HG03342 (cell line): ENCODE measurements at regions not wholly inside any gene's neighbourhood (a gene's known extent, or its start where the extent isn't known, plus 50 kb on each side); places are given as distances from the start of the nearest gene placed in this dataset.

ENCODE experiments used
- ATAC-seq: cut with Tn5 transposase; IDR thresholded peaks from one replicate; pipeline ENCODE4 v1.9.1; 2021; ENCODE audit warnings: mild to moderate bottlenecking, moderate library complexity; ENCODE audit not compliant: unreplicated experiment

DNA sequence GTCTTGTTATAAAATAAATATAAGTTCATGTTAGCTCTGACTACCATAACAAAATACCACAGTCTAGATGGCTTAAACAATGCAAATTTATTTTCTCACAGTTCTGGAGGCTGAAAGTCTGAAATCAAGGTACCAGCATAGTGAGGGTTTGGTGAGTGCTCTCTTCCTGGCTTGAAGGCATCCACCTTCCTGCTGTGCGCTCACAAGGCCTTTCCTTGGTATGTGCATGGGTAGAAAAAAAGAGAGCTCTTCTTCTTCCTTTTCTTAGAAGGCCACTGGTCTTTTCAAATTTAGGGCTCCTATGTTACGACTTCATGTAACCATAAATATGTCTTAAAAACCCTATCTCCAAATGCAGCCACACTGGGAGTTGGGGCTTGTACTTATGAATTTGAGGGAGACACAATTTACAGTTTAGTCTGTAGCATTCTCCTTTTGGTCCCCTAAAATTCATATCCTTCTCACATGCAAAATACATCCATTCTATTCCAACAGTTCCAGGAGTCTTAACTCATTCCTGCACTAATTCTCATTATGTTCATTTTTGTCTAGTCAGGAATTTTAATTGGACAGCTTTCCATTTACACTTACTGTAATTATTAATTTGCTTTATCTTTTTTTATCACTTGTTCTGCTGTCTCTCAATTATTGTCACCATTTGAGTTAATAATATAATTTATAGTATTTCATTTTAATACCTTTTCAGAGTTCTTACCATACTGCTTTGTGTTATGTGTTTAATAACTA lies 381.9 kb upstream of the EPHA7 start:
- ATAC-seq: no peak

DNA sequence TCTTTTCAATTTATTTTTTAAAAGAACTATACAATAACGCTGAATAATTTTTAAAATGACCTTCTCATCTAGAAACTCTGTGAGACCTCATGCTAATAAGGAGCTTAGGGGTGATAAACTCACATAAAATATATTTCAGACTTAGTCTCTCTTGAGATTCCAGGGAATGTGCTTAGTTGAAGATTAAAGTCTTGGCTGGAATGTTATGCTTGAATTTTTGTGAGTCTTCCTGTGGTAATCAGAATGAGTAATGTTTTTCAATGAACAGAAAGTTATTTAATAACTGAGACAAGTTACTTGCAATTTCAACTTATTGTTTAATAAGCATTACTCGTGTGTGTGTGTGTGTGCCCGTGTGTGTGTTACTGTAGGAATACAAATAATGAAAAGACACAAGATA lies 379.9 kb upstream of the EPHA7 start:
- ATAC-seq: no peak

DNA sequence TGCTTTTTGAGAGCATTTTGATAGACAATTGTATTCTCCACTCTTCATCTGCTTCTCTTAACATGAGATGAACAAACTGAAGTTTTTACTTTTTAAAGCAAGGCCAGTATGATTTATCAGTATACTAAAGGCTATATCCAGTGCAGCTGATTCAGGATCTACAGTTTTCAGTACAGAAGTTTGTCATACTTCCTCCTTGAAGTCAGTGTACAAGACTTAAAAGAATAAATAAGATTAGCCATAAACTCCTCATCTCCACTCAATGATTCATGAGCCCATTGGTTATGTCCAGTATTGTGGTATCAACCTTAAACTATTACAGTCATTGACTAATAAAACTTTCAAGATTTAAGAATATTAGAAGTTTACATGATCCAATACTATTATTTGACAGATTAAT lies 374.8 kb upstream of the EPHA7 start:
- no peak for ATAC-seq

DNA sequence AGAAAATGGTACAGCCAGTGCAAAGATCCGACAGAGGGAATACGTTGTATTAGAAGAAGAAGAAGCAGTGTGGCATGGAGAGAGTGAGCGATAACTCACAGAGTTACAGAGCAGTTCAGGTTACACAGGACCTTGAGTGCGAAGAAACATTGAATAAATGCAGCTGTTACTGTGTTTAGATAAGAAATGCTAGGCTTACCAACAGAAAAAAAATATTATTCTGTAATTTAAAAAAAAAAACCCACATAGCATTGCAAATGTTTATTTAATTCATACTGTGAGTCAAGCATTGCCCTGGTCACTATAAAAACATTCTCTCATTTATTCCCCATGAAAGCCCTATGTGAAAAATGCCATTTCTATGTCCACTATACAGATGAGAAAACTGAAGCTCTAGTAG lies 373.4 kb upstream of the EPHA7 start:
- no peak for ATAC-seq

DNA sequence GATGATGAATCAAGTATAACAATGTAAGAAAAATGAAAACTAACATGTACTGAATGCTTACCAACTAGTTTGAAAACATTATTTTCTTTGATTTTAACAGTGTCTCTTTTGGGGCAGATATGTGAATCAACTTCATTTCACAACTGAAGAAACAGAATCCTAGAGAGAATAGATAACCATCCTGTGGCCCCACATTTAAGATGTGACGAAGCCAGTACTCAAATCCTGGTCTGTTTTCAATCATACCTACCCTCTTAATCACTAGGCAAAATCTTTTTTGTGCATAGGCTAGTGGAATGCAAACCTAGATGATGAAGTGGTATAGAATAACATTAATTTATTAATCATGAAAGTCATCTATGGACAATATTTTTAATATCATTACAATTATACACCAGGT lies 371.6 kb upstream of the EPHA7 start:
- no peak for ATAC-seq

DNA sequence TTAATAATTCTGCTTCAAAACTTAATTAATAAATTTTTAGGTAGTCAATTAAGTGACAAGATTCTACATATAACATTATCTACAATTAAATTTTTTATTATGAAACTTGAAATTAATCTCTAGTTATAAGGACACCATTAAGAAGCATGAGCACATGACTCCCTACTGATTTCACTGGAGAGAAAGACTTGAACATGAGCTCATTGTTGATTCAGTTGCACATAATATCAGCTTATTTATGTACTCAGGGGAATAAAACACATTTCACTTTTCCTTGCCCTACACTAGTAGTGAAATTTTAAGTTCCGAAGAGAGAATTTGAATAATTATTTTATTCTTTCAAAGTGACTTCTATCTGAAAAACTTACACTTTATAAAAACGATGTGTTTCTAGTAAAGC lies 370.2 kb upstream of the EPHA7 start:
- ATAC-seq: no peak

DNA sequence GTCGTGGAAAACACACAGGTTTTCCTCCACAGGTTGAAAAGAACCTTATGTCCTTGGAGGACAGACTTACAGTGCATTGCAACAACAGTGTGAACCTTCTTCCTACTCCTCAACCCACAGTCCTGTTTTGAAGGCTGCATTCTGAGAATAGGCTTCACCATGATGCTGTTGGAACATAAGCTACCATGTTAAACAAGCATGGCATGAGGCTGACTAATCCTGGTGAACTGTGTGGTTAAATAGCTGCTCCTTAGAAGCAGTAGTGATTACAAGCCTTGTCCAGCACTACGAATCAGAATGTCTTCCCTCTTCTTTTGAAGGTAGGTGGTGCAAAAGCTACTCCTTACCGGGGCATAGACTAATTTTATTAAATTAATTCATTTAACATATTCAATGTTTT lies 368.5 kb upstream of the EPHA7 start:
- ATAC-seq: no peak

DNA sequence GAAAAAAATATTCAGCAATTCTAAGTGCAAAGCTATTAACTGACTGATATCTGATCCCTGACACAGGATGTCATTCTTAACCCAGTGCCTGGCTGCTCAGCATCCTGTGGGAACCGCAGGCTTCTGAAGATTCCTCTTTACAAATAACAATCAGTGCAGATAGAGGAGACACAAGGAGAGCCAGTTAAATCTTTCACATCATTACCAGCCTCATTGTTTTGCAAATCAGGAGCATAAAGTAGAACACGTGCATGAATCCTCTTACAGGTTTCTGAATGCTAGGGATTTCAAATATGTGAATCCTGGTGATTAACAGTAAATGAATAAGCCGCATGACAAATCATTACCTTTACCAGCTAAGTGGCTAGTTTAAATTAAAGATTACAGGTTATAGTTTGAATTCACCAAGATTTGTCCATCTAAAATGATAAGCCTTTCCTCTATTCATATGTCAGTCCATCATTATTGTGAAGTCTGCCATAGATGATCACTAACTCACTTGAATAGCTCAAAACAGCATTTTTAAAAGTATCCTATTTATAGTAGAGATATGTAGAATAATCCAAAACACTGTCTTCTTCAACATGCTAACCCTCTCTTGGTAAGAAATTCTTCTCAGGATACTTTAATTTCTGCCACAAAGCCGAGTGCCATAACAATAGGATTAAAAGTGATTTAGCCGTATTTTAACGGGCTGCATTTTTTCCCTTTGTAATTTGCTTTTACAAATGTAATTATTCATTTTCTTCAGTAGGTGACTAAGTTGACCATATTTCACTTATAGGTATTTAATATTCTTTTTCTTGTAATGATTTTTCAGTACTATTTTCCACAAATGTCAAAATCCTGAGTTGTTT lies 367.3 kb upstream of the EPHA7 start:
- no peak for ATAC-seq

DNA sequence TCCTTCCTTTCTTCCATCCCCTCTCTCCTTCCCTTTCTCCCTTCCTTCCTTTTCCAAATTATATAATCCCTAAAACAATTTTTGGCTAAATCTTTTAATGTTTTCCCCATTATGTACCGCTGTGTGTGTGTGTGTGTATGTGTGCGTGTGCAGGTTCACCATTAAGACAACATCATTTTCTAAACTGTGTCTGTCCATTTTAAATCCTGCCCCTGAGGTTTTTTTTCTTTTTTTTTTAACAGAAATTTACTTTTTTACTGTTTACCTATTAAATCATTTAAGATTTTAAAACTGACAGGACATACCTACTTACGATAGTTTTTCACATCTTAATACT lies 366.3 kb upstream of the EPHA7 start:
- ATAC-seq: no peak

DNA sequence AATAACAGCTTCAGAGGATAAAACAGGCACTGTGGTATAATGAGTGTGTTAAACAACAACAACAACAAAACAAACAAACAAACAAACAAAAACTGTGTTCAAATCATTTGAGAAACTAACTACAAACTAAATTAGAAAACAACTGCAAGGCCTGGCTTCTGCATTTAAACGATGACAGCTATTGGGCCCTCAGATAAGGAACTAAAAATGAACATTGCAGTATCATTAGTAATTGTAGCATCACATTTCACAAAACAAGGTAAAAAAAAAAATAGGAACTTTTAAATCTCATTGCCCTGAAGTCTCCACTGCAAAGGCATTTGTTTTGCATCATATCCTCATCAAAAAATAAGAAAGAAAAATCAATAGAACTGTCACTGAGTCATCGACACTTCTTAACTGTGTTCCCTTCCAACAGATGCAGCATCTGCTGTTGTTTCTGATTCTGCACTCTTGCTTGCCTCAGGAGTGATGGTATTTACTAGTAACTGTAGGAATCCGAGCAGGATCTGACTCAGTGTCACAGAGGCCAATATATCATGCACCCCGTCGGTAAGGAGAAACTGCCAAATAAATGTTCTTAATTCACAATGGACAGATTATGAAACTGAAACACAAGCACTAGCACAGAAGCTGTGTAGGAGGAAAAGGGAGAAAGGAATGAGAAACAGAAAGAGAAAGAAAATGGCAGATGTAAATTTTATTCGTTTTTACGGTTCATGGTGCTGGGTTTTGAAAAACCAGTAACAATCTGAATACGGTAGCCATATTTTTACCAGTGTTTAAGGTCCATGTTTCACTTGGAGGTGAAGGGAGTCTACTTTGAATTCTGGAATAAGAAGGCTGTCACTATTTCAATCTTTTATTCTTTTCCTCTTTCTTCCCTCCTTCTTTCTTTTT lies 365.7 kb upstream of the EPHA7 start:
- ATAC-seq: no peak

DNA sequence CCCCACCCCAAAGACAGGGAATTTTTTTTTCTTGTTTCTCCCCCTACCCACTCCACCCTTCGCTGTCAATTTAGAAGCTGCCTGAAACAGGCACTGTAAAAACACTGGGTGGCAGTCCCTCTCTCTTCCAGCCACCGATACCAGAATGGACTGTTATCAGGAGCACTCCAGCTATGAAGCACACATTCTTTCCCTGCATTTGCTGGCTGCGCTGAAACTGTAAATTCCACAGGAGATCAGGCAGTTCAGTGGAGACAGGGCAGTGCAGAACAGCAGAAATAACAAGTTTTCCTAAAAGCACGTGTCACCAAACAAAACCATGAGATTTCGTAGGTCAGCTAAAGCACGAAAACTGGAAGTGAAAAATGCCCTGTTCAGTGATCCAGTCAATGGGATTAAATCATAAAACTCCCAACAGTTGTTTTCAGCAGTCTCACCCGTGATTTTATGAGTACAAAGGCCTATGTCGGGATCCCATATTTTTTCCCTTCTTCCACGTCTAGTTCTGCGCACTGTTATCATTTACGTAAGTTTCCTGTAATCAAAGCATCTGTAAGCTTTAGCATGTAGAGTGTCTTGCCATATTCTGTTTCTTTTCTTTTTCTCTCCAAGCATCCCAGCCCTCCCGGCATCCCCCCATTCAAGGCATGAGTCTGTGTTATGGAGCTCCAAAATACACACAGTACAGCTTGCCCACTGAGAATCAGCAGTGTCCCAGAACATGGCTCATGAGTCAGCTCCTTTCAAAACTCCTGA lies 359.9 kb upstream of the EPHA7 start:
- ATAC-seq: no peak

DNA sequence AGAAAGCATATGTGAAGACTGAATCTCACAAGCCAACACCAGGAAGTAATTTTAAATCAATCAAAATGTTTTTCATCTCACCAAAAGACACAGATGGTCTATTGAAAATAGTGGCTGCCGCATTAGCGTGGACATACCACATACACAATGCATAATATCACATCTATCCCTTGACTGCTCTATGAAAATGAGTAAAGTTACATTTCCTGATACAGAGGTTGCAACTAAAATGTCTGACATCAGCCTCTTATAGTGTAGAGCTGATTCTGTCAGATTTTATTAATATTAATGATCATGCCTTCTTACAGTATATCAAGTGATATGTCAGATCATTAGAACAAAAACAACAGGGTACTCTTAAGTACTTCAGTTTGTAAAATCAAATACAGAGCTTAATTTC lies 339.8 kb upstream of the EPHA7 start:
- ATAC-seq: no peak

DNA sequence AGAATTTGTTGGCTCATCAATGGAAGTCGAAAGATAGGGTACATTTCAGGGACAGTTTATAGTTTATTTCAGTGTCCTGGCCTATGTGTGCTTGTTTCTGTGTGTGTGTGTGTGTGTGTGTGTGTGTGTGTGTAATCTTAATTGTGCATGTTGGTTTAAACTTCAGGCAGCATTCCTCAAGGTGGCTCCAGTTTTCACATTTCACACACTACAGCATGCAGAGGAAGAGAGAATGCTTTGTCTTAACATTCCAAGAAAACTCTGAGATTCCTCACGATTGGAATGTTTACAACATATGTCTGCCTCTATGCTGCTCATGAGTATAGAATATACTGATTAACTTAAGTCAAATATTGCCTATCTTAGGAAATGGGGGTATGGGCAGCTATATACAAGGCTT lies 332.6 kb upstream of the EPHA7 start:
- ATAC-seq: no peak

DNA sequence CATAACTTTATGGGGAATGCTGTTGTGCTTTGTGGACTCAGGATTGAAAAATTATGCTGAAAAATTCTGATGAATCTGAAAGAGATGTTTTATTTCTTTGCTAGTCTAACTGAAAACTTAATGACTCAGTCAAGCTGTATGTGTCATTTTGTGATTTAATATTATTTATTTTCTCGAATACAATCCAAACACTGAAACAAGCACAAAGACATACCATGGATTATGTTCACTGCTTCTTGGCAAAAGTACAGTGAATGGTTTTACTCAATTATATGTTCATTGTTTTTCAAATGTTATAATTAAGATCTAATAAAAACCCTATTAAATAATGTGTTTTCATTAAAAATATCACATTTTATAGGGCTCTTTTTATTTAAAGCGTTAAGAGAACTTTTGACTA lies 330.6 kb upstream of the EPHA7 start:
- ATAC-seq: no peak

DNA sequence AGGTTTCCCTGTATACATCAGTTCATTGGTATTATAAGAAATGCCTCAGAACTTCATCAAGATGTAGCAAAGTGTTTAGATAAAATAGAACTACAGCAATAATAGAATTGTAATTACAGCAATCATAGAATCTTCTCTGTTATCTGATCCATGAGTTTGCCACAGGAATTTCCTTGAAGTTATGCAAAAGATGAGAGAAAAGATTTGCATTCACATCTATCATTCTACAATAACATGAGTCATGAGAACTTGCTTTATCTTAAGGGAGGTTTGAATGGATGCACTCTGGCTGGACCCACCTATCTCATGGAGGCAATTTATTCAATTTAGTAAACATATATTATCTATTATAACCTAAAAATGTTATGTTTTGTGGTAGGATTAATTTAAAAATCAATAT lies 329.8 kb upstream of the EPHA7 start:
- ATAC-seq: no peak

DNA sequence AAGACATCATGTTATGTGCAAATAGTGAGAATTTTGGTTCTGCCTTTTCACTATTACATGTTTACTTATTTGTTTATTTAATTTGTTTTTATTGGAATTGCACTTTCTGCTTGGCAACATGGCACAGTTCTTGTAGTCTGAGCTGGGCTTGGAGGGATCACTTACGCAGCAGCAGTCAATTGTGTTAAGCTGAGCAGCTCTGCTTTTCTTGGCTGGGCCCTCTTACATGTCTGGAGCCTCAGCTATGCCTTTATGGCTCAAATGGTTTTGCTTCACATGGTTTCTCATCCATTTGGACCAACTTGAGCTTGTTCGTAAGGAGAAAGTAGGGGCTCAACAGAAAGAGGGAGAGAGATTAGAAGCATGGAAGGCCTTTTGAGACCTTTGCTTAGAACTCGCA lies 327.5 kb upstream of the EPHA7 start:
- no peak for ATAC-seq

DNA sequence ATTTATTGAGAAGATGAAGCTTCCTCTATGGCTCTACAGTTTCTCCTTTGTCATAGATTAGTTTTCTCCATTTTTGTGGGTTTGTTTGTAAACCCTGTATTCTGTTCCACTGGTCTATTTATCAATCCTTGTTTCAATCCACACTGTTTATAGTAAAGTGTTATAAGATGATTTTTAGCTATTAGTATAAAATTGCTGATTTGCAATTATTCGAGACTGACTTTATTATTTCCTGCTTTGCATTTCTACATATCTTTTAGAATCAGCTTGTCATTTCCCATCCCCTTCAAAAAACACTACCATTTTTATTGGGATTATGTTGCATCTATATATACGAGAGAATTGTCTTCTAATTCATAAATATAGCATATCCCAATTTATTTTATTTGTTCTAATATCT lies 325.9 kb upstream of the EPHA7 start:
- ATAC-seq: no peak

DNA sequence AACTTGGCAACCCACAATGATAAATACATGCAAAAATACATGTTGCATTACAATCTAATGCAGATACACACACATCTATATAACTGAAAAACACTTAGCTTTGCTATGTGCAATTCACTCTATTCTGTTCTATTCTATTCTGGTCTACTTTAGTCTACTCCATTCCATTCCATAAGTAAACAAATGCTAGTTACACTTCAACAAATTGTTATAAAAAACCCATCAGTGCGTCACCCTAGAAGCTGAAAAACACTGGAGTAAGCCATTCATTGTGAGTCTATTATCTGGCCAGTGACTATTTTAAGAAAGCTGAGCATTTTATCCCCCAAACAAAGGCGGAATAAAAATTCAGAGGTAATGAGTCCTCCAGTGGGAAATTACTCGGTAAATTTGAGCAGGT lies 315.7 kb upstream of the EPHA7 start:
- no peak for ATAC-seq

DNA sequence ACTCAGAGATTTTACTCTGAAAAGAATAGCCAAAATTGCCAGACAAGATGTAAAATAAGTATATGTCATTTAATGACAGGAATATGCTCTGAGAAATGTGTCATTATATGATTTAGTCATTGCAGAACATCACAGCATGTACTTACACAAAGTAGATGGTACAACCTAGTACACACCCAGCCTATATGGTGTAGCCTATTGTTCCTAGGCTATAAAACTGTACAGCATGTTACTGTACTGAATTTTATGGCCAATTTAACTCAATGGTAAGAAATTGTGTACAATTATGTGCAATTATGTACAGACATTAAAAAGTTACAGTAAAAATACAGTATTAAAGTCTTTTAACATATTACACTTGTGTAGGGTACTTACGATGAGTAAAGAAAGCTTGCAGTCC lies 311.9 kb upstream of the EPHA7 start:
- no peak for ATAC-seq

DNA sequence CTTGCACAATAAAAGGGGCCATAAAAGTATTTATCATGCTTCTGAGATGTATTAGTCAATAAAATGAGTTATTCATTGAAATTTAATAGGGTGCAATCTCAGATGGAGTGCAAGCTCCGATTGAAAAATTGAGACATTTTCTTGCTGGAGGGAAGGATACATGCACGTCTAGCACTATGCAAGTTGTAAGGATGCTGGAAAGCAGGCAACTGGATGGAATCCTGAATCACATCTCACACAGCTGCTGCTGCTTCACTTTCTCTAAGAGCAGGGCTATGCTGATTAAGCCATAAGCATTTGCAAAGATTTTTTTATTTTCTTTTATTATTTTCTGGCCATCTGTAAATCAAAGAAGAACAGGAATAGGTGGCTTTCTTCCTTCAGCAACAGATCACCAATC lies 308.8 kb upstream of the EPHA7 start:
- ATAC-seq: no peak

DNA sequence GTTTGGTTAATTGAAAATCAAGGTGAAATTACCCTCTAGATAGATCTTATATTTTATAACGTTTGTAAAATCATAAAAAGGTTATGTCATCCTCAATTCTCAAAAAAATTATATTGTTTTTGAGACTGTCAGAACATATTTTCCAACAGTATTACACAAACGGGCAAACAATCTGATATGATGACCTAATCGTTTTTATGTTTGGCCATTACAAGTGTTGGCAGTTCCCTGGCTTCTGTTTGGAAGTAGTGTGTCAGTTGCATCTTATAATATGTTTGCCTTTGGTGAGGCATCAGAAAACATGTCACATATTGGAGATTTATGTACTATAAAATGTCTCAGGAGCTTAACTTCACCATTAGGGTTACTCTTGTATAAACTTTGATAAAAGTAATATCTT lies 308.1 kb upstream of the EPHA7 start:
- ATAC-seq: no peak
